ENCODE measurements at regions not wholly inside any gene's neighbourhood (a gene's known extent, or its start where the extent isn't known, plus 50 kb on each side); places are given as distances from the start of the nearest gene placed in this dataset.

- DNase-seq: no peak
Observed at GRCh38 chr14:101362529-101363260, 198.6 kb upstream of the DIO3 start.

GRCh38 chr14:101363261-101363555 is 198.1 kb upstream of the DIO3 start:
- DNase-seq: no peak

GRCh38 chr14:101363880-101364391 is 197.4 kb upstream of the DIO3 start:
- DNase-seq: no peak

GRCh38 chr14:101364503-101365328 is 196.6 kb upstream of the DIO3 start:
- no peak for DNase-seq

- no peak for DNase-seq
Observed at GRCh38 chr14:101365329-101366158, 195.8 kb upstream of the DIO3 start.

- no peak for DNase-seq
Observed at GRCh38 chr14:101367421-101368261, 193.7 kb upstream of the DIO3 start.

- DNase-seq: no peak
Observed at GRCh38 chr14:101368629-101369028, 192.7 kb upstream of the DIO3 start.

- no peak for DNase-seq
Observed at GRCh38 chr14:101369194-101369915, 191.9 kb upstream of the DIO3 start.

GRCh38 chr14:101369916-101370592 is 191.2 kb upstream of the DIO3 start:
- DNase-seq: no peak

GRCh38 chr14:101370593-101371569 is 190.4 kb upstream of the DIO3 start:
- no peak for DNase-seq

- DNase-seq: no peak
Observed at GRCh38 chr14:101371799-101372793, 189.2 kb upstream of the DIO3 start.

GRCh38 chr14:101372894-101373620 is 188.2 kb upstream of the DIO3 start:
- DNase-seq: no peak

GRCh38 chr14:101373690-101374295 is 187.5 kb upstream of the DIO3 start:
- DNase-seq: no peak

GRCh38 chr14:101374373-101375338 is 186.6 kb upstream of the DIO3 start:
- no peak for DNase-seq

- DNase-seq: no peak
Observed at GRCh38 chr14:101377069-101377468, 184.2 kb upstream of the DIO3 start.

GRCh38 chr14:101379842-101380241 is 181.5 kb upstream of the DIO3 start:
- no peak for DNase-seq
